DOHH2 (cell line): ENCODE measurements at regions not wholly inside any gene's neighbourhood (a gene's known extent, or its start where the extent isn't known, plus 50 kb on each side); places are given as distances from the start of the nearest gene placed in this dataset.

Experiments
- CTCF ChIP-seq: fragments of 200-600 bp; sonication (generic); IDR thresholded peaks from one replicate; pipeline ENCODE4 v1.5.1; 2014; ENCODE audit warnings: antibody characterized with exemption, mild to moderate bottlenecking, low read depth, low read length; ENCODE audit not compliant: poor library complexity, severe bottlenecking
- EZH2phosphoT487 ChIP-seq: fragments of 200-600 bp; sonication (generic); IDR thresholded peaks from 2 replicates; pipeline ENCODE4 v1.6.1; 2017; ENCODE audit warnings: borderline replicate concordance, mild to moderate bottlenecking, antibody characterized with exemption, low read length, moderate library complexity, mixed read lengths

- TF ChIP-seq CTCF (no peak), EZH2phosphoT487 (no peak)
These were observed 146.5 kb upstream of the C1GALT1 start for GRCh38 chr7:7035851-7036250.
